IPS DF 6.9 (cell line): ENCODE measurements at regions not wholly inside any gene's neighbourhood (a gene's known extent, or its start where the extent isn't known, plus 50 kb on each side); places are given as distances from the start of the nearest gene placed in this dataset.

Source experiments
- DNase-seq: peaks from one replicate; pipeline ENCODE4 v3.0.0-alpha.2; 2013; ENCODE audit warnings: low read depth, low spot score
- H3K27ac ChIP-seq: one replicate; pipeline ENCODE4 v1.5.1; 2013; ENCODE audit warnings: low read length, control low read depth
- H3K27me3 ChIP-seq: 2 replicates; pipeline ENCODE4 v1.6.1; 2013; ENCODE audit warnings: mild to moderate bottlenecking, low read length; ENCODE audit not compliant: control insufficient read depth, insufficient read depth
- H3K36me3 ChIP-seq: 2 replicates; pipeline ENCODE4 v1.6.1; 2013; ENCODE audit warnings: low read length; ENCODE audit not compliant: control insufficient read depth, insufficient read depth
- H3K4me1 ChIP-seq: 2 replicates; pipeline ENCODE4 v1.6.1; 2013; ENCODE audit warnings: low read length; ENCODE audit not compliant: control insufficient read depth, insufficient read depth
- H3K4me3 ChIP-seq: 2 replicates; pipeline ENCODE4 v1.5.1; 2013; ENCODE audit warnings: mild to moderate bottlenecking, low read length
- H3K9me3 ChIP-seq: 2 replicates; pipeline ENCODE4 v1.6.1; 2013; ENCODE audit warnings: low read length, inconsistent platforms; ENCODE audit not compliant: control insufficient read depth, insufficient read depth
- WGBS: extraction: QIAGEN DNeasy Blood & Tissue Kit; methylation state at CpG from one replicate; pipeline ENCODE4 v1.1.7; 2013; ENCODE audit warnings: mixed read lengths, missing lambda C conversion rate; ENCODE audit not compliant: insufficient read length, insufficient coverage; 5-methylcytosine and 5-hydroxymethylcytosine counted together

DNA sequence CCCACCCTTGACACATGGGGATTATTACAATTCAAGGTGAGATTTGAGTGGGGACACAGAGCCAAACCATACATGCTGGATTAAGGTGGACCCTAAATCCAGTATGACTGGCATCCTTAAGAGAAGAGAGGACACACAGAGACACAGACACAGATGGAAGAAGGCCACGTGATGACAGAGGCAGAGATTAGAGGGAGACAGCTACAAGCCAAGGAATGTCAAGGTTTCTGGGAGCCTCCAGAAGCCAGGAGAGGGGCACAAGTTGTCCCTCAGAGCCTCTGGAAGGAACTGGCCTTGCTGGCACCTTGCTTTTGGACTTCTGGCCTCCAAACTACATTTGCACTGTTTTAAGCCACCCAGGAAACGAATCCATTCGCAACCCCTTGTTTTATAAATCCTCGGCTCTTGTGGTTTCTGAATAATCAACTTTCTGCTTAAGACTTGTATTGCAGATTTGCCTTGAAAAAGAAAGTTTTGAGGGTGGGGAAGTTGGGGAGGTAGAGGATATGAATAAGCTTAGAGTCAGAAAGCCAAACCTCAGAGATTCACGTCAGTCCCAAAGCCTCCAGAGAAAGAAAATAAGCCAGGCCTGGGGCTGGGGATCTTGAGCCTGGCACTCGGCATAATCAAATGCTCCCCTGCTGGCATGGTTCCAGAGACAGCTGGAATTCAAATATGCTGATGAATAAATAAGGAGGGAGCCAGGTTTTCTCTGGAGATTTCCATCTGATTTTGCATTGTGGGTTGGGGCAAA is 224.2 kb upstream of the PWP1 start:
- no CpG with 5 or more reads among the region's 6 CpGs for WGBS
- no peaks in the 10 kb centered on the region for H3K9me3 ChIP-seq
- H3K4me3 ChIP-seq = no peak overlapping the region
- DNase-seq = no peak
- H3K27ac ChIP-seq = no peak overlapping the region
- no peaks in the 10 kb centered on the region for H3K27me3 ChIP-seq
- no peaks in the 10 kb centered on the region for H3K36me3 ChIP-seq
- no peaks in the 10 kb centered on the region; the same call in 1 of the 2 replicates for H3K4me1 ChIP-seq

DNA sequence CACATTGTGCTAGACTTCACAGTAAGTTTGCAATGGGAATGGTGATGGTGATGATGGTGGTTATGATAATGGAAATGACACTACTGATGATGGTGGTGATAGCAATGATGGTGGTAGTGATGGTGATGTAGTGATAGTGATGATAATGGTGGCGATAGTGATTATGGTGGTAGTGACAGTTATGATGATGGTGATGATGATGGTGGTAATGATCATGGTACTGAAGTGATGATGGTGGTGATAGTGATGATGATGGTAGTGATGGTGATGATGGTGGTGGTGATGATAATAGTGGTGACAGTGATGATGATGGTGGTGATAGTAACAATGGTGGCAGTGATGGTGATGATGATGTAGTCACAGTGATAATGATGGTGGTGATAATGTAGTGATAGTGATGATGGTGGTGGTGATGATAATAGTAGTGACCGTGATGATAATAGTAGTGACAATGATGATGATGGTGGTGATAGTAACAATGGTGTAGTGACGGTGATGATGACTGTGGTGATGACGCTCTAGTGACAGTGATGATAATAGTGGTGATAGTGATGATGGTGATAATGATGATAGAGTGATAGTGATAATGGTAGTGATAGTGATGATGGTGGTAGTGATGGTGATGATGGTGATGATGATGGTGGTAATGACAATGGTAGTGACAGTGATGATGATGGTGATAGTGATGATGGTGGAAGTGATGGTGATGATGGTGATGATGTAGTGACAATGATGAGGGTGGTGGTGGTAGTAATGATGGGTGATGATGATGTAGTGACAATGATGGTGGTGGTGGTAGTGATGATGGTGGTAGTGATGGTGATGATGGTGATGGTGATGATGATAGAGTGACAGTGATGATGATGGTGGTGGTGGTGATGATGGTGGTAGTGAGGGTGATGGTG is 222.9 kb upstream of the PWP1 start:
- no peaks in the 10 kb centered on the region for H3K27me3 ChIP-seq
- DNase-seq = no peak
- no CpG with 5 or more reads among the region's 4 CpGs for whole genome bisulfite sequencing
- no peaks in the 10 kb centered on the region for H3K4me1 ChIP-seq
- no peak overlapping the region for H3K4me3 ChIP-seq
- no peaks in the 10 kb centered on the region for H3K9me3 ChIP-seq
- no peak overlapping the region for H3K27ac ChIP-seq
- H3K36me3 ChIP-seq = no peaks in the 10 kb centered on the region

DNA sequence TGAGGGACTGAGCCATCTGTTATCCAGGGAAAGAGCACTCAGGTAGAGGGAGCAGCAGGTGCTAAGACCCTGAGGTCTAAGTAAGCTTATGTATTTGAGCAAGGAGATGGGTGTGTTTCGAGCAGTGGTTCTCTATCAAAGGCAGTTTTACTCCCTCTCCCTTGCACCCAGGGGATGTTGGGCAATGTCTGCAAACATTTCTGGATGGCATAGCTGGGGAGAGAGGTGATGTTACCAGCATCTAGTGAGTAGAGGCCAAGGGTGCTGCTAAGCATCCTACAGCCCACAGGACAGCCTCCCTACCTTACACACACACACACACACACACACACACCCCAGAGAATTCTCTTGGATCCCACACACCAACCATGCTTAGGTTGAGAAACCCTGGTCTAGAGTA is 221.0 kb upstream of the PWP1 start:
- Histone ChIP-seq H3K27ac (no peak overlapping the region), H3K4me1 (peaks cover 4% of the 10 kb centered on the region), H3K27me3 (no peaks in the 10 kb centered on the region), H3K4me3 (no peak overlapping the region), H3K9me3 (no peaks in the 10 kb centered on the region), H3K36me3 (no peaks in the 10 kb centered on the region)
- no CpG with 5 or more reads among the region's 1 CpG for WGBS
- DNase-seq = no peak

DNA sequence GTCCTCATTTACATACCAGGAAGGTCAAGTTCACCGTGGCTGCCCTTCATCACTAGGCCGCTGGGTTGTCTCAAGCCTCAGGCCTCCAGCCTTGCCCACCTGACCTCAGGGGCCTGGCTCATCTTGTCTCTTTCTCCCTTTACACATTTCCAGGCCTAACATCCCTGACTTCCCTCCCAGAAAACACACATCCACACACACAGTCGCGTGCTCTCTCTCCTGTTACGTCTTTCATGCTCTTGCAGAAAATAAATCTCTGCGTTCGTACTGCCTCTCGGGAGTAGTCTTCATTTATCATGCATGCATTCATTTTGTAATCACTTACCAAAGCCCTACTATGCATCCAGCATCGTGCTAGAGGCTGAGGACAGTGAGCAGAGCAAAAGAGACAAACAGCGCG is 220.0 kb upstream of the PWP1 start:
- no peak for DNase-seq
- no peaks in the 10 kb centered on the region for H3K27me3 ChIP-seq
- no peaks in the 10 kb centered on the region for H3K9me3 ChIP-seq
- no peaks in the 10 kb centered on the region for H3K36me3 ChIP-seq
- peaks cover 4% of the 10 kb centered on the region for H3K4me1 ChIP-seq
- H3K4me3 ChIP-seq = no peak overlapping the region
- no CpG with 5 or more reads among the region's 11 CpGs for WGBS
- no peak overlapping the region for H3K27ac ChIP-seq

- no peaks in the 10 kb centered on the region for H3K27me3 ChIP-seq
- H3K4me3 ChIP-seq = no peak overlapping the region
- no peaks in the 10 kb centered on the region for H3K36me3 ChIP-seq
- no peak for DNase-seq
- no peaks in the 10 kb centered on the region for H3K9me3 ChIP-seq
- no peak overlapping the region for H3K27ac ChIP-seq
- WGBS = no CpG with 5 or more reads among the region's 6 CpGs
- H3K4me1 ChIP-seq = peaks cover 4% of the 10 kb centered on the region
Observed at GRCh38 chr12:107467716-107468115, 217.9 kb upstream of the PWP1 start.

DNA sequence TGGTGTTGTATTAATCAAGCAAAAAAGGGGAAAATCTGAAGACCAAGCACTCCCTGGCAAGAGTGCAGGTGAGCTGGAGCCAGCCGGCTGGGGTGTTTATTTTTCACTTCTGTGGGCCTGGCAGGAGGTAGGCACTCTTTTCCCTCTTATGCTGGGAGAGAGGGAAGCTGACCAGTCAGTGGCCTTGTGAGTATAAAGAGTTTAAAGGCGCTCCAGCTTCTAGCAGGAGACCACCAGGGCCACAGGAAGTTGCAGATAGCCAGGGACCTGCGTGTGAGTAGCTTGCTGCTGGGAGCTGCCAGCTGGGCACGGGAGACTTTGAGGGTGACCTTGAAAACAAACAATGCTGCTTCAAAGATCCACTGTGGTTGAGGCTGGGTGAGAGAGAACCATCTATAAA is 217.4 kb upstream of the PWP1 start:
- Histone ChIP-seq H3K9me3 (no peaks in the 10 kb centered on the region), H3K4me1 (peaks cover 4% of the 10 kb centered on the region), H3K36me3 (no peaks in the 10 kb centered on the region), H3K4me3 (no peak overlapping the region), H3K27ac (no peak overlapping the region), H3K27me3 (no peaks in the 10 kb centered on the region)
- DNase-seq = no peak
- no CpG with 5 or more reads among the region's 4 CpGs for WGBS

GRCh38 chr12:107469011-107469410 is 216.6 kb upstream of the PWP1 start:
- Histone ChIP-seq H3K36me3 (no peaks in the 10 kb centered on the region), H3K9me3 (no peaks in the 10 kb centered on the region), H3K4me3 (no peak overlapping the region), H3K4me1 (peaks cover 4% of the 10 kb centered on the region), H3K27ac (no peak overlapping the region), H3K27me3 (no peaks in the 10 kb centered on the region)
- no CpG with 5 or more reads among the region's 4 CpGs for WGBS
- no peak for DNase-seq

GRCh38 chr12:107470645-107471044 is 215.0 kb upstream of the PWP1 start:
- Histone ChIP-seq H3K4me1 (peaks cover 4% of the 10 kb centered on the region), H3K27me3 (no peaks in the 10 kb centered on the region), H3K36me3 (no peaks in the 10 kb centered on the region), H3K4me3 (no peak overlapping the region), H3K9me3 (no peaks in the 10 kb centered on the region), H3K27ac (no peak overlapping the region)
- no CpG with 5 or more reads among the region's 8 CpGs for WGBS
- no peak for DNase-seq

DNA sequence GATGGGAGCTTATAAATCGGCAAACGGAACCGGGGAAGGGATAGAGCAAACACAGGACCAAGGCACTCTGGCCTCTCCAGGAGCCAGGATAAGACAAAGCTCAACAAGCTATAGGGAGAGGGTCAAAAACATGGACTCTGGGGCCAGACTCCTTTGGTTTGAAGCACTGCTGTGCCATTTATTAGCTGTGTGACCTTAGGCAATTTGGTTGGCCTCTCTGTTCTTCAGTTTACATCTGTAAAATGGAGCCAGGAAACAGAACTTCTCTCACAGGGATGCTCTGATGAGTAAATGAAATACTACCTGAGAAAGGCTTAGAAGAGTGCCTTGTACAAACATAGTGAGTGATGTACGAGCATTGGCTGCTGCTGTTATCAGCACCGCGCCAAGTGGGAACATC is 213.3 kb upstream of the PWP1 start:
- peaks cover 4% of the 10 kb centered on the region for H3K4me1 ChIP-seq
- H3K27me3 ChIP-seq = no peaks in the 10 kb centered on the region
- WGBS = no CpG with 5 or more reads among the region's 6 CpGs
- H3K36me3 ChIP-seq = no peaks in the 10 kb centered on the region
- no peaks in the 10 kb centered on the region for H3K9me3 ChIP-seq
- DNase-seq = no peak
- H3K27ac ChIP-seq = no peak overlapping the region
- H3K4me3 ChIP-seq = no peak overlapping the region

DNA sequence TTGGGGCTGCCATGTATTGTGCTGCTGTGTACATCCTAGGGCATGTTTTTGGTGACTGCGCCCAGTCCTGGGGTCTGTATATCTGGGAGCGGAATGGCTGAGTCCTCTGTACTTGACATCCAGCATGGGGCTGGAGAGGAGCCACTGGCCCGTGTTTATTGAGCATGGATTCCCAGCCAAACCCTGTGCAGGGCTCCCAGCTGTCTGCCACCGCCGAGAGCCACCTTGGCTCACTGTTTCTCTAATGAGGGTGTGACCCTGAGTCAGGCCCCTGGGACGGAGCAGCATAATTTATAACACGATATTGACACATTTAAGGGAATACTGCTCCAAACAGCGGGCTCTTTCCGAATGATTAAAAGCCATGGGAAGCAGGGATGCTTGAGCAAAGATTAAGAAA is 211.5 kb upstream of the PWP1 start:
- H3K4me3 ChIP-seq = no peak overlapping the region
- no CpG with 5 or more reads among the region's 9 CpGs for WGBS
- no peaks in the 10 kb centered on the region for H3K9me3 ChIP-seq
- H3K27ac ChIP-seq = no peak overlapping the region
- no peak for DNase-seq
- no peaks in the 10 kb centered on the region for H3K27me3 ChIP-seq
- no peaks in the 10 kb centered on the region for H3K36me3 ChIP-seq
- H3K4me1 ChIP-seq = no peaks in the 10 kb centered on the region
